Neuron (in vitro differentiated cells): ENCODE measurements at regions not wholly inside any gene's neighbourhood (a gene's known extent, or its start where the extent isn't known, plus 50 kb on each side); places are given as distances from the start of the nearest gene placed in this dataset.
"Not testable (repeated sequence)": the region's sequence is repeated elsewhere in the genome, so short reads cannot be mapped to it uniquely, and the experiment has no call there.

Experiments
- H2AFZ ChIP-seq: one replicate; pipeline ENCODE4 v1.6.1; 2013; ENCODE audit warnings: low read depth, mild to moderate bottlenecking, inconsistent platforms, low read length, moderate library complexity
- H3K27me3 ChIP-seq: one replicate; pipeline ENCODE4 v1.6.1; 2013; ENCODE audit warnings: low read length; ENCODE audit not compliant: insufficient read depth
- H3K36me3 ChIP-seq: one replicate; pipeline ENCODE4 v1.6.1; 2013; ENCODE audit warnings: low read length; ENCODE audit not compliant: insufficient read depth
- H3K4me1 ChIP-seq: one replicate; pipeline ENCODE4 v1.6.1; 2013; ENCODE audit warnings: low read length; ENCODE audit not compliant: insufficient read depth
- H3K4me3 ChIP-seq: 2 replicates; pipeline ENCODE4 v1.5.1; 2013; ENCODE audit warnings: mild to moderate bottlenecking, low read length, moderate library complexity
- H3K9me3 ChIP-seq: one replicate; pipeline ENCODE4 v1.6.1; 2013; ENCODE audit warnings: low read length

- Histone ChIP-seq H3K27me3 (no peaks in the 10 kb centered on the region), H3K9me3 (peaks cover 11% of the 10 kb centered on the region), H3K4me3 (no peak overlapping the region), H3K36me3 (no peaks in the 10 kb centered on the region), H2AFZ (no peak overlapping the region), H3K4me1 (no peaks in the 10 kb centered on the region)
These were observed 111.2 kb upstream of the FAM174A start for GRCh38 chr5:100424017-100424416.

GRCh38 chr5:100423330-100423729 lies 111.8 kb upstream of the FAM174A start:
- no peaks in the 10 kb centered on the region for H3K27me3 ChIP-seq
- no peak overlapping the region for H3K4me3 ChIP-seq
- no peak overlapping the region for H2AFZ ChIP-seq

GRCh38 chr5:100421360-100421759 lies 113.8 kb upstream of the FAM174A start:
- no peaks in the 10 kb centered on the region for H3K4me1 ChIP-seq
- no peak overlapping the region for H3K4me3 ChIP-seq
- H2AFZ ChIP-seq: no peak overlapping the region
- H3K27me3 ChIP-seq: no peaks in the 10 kb centered on the region
- peaks cover 11% of the 10 kb centered on the region for H3K9me3 ChIP-seq
- no peaks in the 10 kb centered on the region for H3K36me3 ChIP-seq

More at GRCh38 chr5:100423330-100423729, 111.8 kb upstream of the FAM174A start:
- no peaks in the 10 kb centered on the region for H3K36me3 ChIP-seq
- H3K4me1 ChIP-seq: no peaks in the 10 kb centered on the region
- peaks cover 11% of the 10 kb centered on the region for H3K9me3 ChIP-seq

GRCh38 chr5:100418231-100418630 lies 116.9 kb upstream of the FAM174A start:
- no peaks in the 10 kb centered on the region for H3K4me1 ChIP-seq
- no peaks in the 10 kb centered on the region for H3K9me3 ChIP-seq
- no peaks in the 10 kb centered on the region for H3K36me3 ChIP-seq
- H2AFZ ChIP-seq: no peak overlapping the region
- H3K27me3 ChIP-seq: no peaks in the 10 kb centered on the region
- H3K4me3 ChIP-seq: no peak overlapping the region

GRCh38 chr5:100409660-100410151 lies 125.5 kb upstream of the FAM174A start:
- H3K4me3 ChIP-seq: no peak overlapping the region
- H3K36me3 ChIP-seq: no peaks in the 10 kb centered on the region
- H2AFZ ChIP-seq: no peak overlapping the region
- H3K9me3 ChIP-seq: no peaks in the 10 kb centered on the region
- H3K27me3 ChIP-seq: no peaks in the 10 kb centered on the region
- peaks cover 7% of the 10 kb centered on the region for H3K4me1 ChIP-seq

GRCh38 chr5:100407053-100407452 lies 128.1 kb upstream of the FAM174A start:
- no peak overlapping the region for H3K4me3 ChIP-seq

GRCh38 chr5:100406640-100407039 lies 128.5 kb upstream of the FAM174A start:
- Histone ChIP-seq H3K36me3 (no peaks in the 10 kb centered on the region), H3K4me1 (peaks cover 7% of the 10 kb centered on the region), H3K9me3 (no peaks in the 10 kb centered on the region), H2AFZ (no peak overlapping the region), H3K27me3 (no peaks in the 10 kb centered on the region), H3K4me3 (no peak overlapping the region)

More at GRCh38 chr5:100407053-100407452, 128.1 kb upstream of the FAM174A start:
- Histone ChIP-seq H3K9me3 (no peaks in the 10 kb centered on the region), H2AFZ (no peak overlapping the region), H3K4me1 (peaks cover 7% of the 10 kb centered on the region), H3K27me3 (no peaks in the 10 kb centered on the region), H3K36me3 (no peaks in the 10 kb centered on the region)

GRCh38 chr5:100402071-100402470 lies 133.1 kb upstream of the FAM174A start:
- Histone ChIP-seq H2AFZ (no peak overlapping the region), H3K4me3 (no peak overlapping the region)

GRCh38 chr5:100401149-100401548 lies 134.0 kb upstream of the FAM174A start:
- Histone ChIP-seq H3K36me3 (no peaks in the 10 kb centered on the region), H3K4me1 (no peaks in the 10 kb centered on the region), H3K27me3 (no peaks in the 10 kb centered on the region), H2AFZ (no peak overlapping the region), H3K4me3 (no peak overlapping the region), H3K9me3 (no peaks in the 10 kb centered on the region)

More at GRCh38 chr5:100402071-100402470, 133.1 kb upstream of the FAM174A start:
- H3K27me3 ChIP-seq: no peaks in the 10 kb centered on the region
- H3K36me3 ChIP-seq: no peaks in the 10 kb centered on the region
- no peaks in the 10 kb centered on the region for H3K4me1 ChIP-seq
- no peaks in the 10 kb centered on the region for H3K9me3 ChIP-seq

GRCh38 chr5:100398815-100399214 lies 136.4 kb upstream of the FAM174A start:
- not testable (repeated sequence) for H3K27me3 ChIP-seq, H3K4me3 ChIP-seq, H3K36me3 ChIP-seq, H3K4me1 ChIP-seq, H2AFZ ChIP-seq, H3K9me3 ChIP-seq

- not testable (repeated sequence) for H3K27me3 ChIP-seq, H3K36me3 ChIP-seq, H3K9me3 ChIP-seq, H3K4me1 ChIP-seq, H3K4me3 ChIP-seq, H2AFZ ChIP-seq
These were observed 155.8 kb upstream of the FAM174A start for GRCh38 chr5:100379254-100379858.

- not testable (repeated sequence) for H3K36me3 ChIP-seq, H2AFZ ChIP-seq, H3K9me3 ChIP-seq, H3K4me3 ChIP-seq, H3K4me1 ChIP-seq, H3K27me3 ChIP-seq
These were observed 170.3 kb upstream of the FAM174A start for GRCh38 chr5:100364757-100365478.

GRCh38 chr5:100364343-100364742 lies 170.8 kb upstream of the FAM174A start:
- H3K27me3 ChIP-seq, H3K9me3 ChIP-seq: not testable (repeated sequence)

More at GRCh38 chr5:100364343-100364742, 170.8 kb upstream of the FAM174A start:
- H3K4me1 ChIP-seq, H3K4me3 ChIP-seq, H3K36me3 ChIP-seq, H2AFZ ChIP-seq: not testable (repeated sequence)
